Karpas-422 (cell line): ENCODE measurements at regions not wholly inside any gene's neighbourhood (a gene's known extent, or its start where the extent isn't known, plus 50 kb on each side); places are given as distances from the start of the nearest gene placed in this dataset.

ENCODE experiments used
- DNase-seq: peaks from one replicate; pipeline ENCODE4 v3.0.0-alpha.2; 2015
- H2AFZ ChIP-seq: fragments of 200-600 bp; sonication (generic); 2 replicates; pipeline ENCODE4 v1.6.1; 2014; ENCODE audit warnings: antibody characterized with exemption, low read length, mixed read lengths
- H3K27ac ChIP-seq: fragments of 200-600 bp; sonication (generic); 2 replicates; pipeline ENCODE4 v1.5.1; 2014; ENCODE audit warnings: mild to moderate bottlenecking, low read length, moderate library complexity
- H3K27me3 ChIP-seq: fragments of 200-600 bp; sonication (generic); 2 replicates; pipeline ENCODE4 v1.6.1; 2014; ENCODE audit warnings: low read length, mixed read lengths
- H3K36me3 ChIP-seq: fragments of 200-600 bp; sonication (generic); 2 replicates; pipeline ENCODE4 v1.6.1; 2014; ENCODE audit warnings: low read length, mixed read lengths; ENCODE audit not compliant: insufficient read depth
- H3K4me1 ChIP-seq: fragments of 200-600 bp; sonication (generic); 2 replicates; pipeline ENCODE4 v1.6.1; 2014; ENCODE audit warnings: mild to moderate bottlenecking, low read length, mixed read lengths
- H3K4me2 ChIP-seq: fragments of 200-600 bp; sonication (generic); 2 replicates; pipeline ENCODE4 v1.6.1; 2014; ENCODE audit warnings: low read length, low read depth, mild to moderate bottlenecking; ENCODE audit not compliant: poor library complexity, severe bottlenecking
- H3K4me3 ChIP-seq: fragments of 200-600 bp; sonication (generic); 2 replicates; pipeline ENCODE4 v1.5.1; 2014; ENCODE audit warnings: mild to moderate bottlenecking, antibody characterized with exemption, low read length, mixed read lengths
- H3K79me2 ChIP-seq: fragments of 200-600 bp; sonication (generic); 2 replicates; pipeline ENCODE4 v1.6.1; 2014; ENCODE audit warnings: mild to moderate bottlenecking, low read length, mixed read lengths
- H3K9ac ChIP-seq: fragments of 200-600 bp; sonication (generic); 2 replicates; pipeline ENCODE4 v1.6.0; 2014; ENCODE audit warnings: low read length
- H3K9me2 ChIP-seq: fragments of 200-600 bp; sonication (generic), shearing (Covaris generic); replicated peaks from 2 replicates; pipeline ENCODE4 v1.6.0; 2014; ENCODE audit warnings: mild to moderate bottlenecking, low read length, moderate library complexity; ENCODE audit not compliant: insufficient read depth
- H3K9me3 ChIP-seq: fragments of 300-700, 200-600 bp; sonication (generic); 2 replicates; pipeline ENCODE4 v1.6.1; 2014; ENCODE audit warnings: low read length, mixed read lengths
- H4K20me1 ChIP-seq: fragments of 200-600 bp; sonication (generic); 2 replicates; pipeline ENCODE4 v1.6.1; 2014; ENCODE audit warnings: mild to moderate bottlenecking, antibody characterized with exemption, low read length, low read depth; ENCODE audit not compliant: insufficient read depth

DNA sequence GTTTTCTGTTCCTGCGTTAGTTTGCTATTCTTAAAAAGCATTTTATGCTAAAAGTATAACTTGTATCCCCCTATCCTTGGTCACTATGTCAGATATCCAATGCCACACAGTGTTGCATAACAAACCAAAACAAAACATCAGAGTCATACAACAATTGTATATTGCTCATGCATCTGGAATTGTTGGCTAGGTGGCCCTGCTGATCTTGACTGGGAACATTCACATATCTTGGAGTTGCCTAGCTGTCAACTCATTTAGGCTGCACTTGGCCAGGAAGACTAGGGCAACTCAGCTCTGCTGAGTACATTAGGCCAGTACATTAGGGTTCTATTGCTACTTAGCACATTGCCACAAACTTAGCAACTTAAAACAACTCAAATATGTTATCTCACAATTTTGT lies 706.5 kb upstream of the UBE2E2 start:
- no peak overlapping the region for H3K27ac ChIP-seq
- DNase-seq = no peak
- H3K9me2 ChIP-seq = no peaks in the 10 kb centered on the region
- no peaks in the 10 kb centered on the region for H3K4me1 ChIP-seq
- H3K4me3 ChIP-seq = no peak overlapping the region
- peaks cover 6% of the 10 kb centered on the region; the same call in 1 of the 2 replicates for H3K9me3 ChIP-seq
- no peaks in the 10 kb centered on the region for H4K20me1 ChIP-seq
- no peak overlapping the region for H2AFZ ChIP-seq
- H3K79me2 ChIP-seq = no peaks in the 10 kb centered on the region
- H3K4me2 ChIP-seq = no peak overlapping the region
- no peak overlapping the region for H3K9ac ChIP-seq
- H3K27me3 ChIP-seq = no peaks in the 10 kb centered on the region
- H3K36me3 ChIP-seq = no peaks in the 10 kb centered on the region

DNA sequence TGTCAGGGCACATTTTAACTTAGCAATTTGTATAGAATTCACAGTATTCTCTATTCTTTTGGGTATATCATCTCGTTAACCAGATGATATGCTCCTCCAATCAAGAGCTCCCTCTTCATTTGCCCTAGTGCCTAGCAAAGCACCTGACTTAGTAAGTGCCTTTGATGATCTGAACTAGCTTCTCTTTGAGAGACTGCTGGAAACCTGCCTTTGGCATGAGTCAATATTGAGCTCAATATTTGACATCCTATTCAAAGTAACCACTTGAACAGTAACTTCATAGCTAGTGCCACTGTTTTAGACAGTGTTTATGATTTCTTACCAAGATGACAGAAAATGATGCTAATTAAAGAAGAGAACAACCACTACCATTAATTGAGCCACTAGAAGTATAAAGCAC lies 696.3 kb upstream of the UBE2E2 start:
- H3K9ac ChIP-seq = no peak overlapping the region
- H3K4me3 ChIP-seq = no peak overlapping the region
- no peaks in the 10 kb centered on the region for H3K27me3 ChIP-seq
- H4K20me1 ChIP-seq = no peaks in the 10 kb centered on the region
- H3K27ac ChIP-seq = no peak overlapping the region
- H2AFZ ChIP-seq = no peak overlapping the region
- no peak for DNase-seq
- no peak overlapping the region for H3K4me2 ChIP-seq
- peaks cover 27% of the 10 kb centered on the region for H3K9me3 ChIP-seq
- H3K36me3 ChIP-seq = no peaks in the 10 kb centered on the region
- H3K9me2 ChIP-seq = no peaks in the 10 kb centered on the region
- no peaks in the 10 kb centered on the region for H3K79me2 ChIP-seq
- H3K4me1 ChIP-seq = no peaks in the 10 kb centered on the region

DNA sequence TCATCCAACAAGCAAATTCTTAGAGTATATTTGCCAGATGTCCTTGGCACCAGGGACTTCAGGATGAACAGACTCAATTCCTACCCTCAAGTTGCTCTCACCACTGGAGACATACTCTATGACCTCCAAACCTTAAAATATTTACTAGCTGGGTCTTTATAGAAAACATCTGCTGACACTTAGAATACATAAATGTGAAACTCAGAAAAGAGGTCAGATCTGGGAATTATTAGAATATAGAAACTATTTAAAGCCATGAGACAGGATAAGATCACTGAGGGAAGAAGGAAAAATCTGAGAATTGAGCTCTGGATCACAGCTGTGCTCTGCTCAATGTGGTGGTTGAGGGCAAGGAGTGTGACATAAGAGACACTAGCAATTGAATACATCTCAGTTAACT lies 695.4 kb upstream of the UBE2E2 start:
- H3K9me2 ChIP-seq = no peaks in the 10 kb centered on the region
- H2AFZ ChIP-seq = no peak overlapping the region
- H3K9ac ChIP-seq = no peak overlapping the region
- no peaks in the 10 kb centered on the region for H4K20me1 ChIP-seq
- no peaks in the 10 kb centered on the region for H3K79me2 ChIP-seq
- no peak overlapping the region for H3K4me2 ChIP-seq
- H3K4me3 ChIP-seq = no peak overlapping the region
- no peak overlapping the region for H3K27ac ChIP-seq
- no peaks in the 10 kb centered on the region for H3K27me3 ChIP-seq
- H3K36me3 ChIP-seq = no peaks in the 10 kb centered on the region
- DNase-seq = no peak
- no peaks in the 10 kb centered on the region for H3K4me1 ChIP-seq
- peaks cover 29% of the 10 kb centered on the region for H3K9me3 ChIP-seq

DNA sequence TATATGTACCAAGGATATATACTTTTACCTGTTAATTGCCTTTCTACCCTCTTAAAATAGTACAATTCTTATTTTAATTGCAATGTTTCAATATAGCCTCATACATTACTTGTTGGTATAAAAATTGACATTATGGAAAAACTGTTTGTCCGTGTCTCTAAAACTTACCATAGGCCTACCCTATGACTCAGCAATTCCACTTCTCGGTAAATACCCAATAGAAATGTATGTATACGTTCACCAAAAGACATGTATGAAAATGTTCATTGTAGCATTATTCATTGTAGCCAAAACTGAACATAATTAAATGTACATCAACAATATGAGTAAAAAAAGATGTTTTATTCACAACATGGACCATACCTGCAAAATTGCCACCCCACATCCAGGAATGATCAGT lies 679.2 kb upstream of the UBE2E2 start:
- DNase-seq = no peak
- Histone ChIP-seq H2AFZ (no peak overlapping the region), H3K36me3 (no peaks in the 10 kb centered on the region)

DNA sequence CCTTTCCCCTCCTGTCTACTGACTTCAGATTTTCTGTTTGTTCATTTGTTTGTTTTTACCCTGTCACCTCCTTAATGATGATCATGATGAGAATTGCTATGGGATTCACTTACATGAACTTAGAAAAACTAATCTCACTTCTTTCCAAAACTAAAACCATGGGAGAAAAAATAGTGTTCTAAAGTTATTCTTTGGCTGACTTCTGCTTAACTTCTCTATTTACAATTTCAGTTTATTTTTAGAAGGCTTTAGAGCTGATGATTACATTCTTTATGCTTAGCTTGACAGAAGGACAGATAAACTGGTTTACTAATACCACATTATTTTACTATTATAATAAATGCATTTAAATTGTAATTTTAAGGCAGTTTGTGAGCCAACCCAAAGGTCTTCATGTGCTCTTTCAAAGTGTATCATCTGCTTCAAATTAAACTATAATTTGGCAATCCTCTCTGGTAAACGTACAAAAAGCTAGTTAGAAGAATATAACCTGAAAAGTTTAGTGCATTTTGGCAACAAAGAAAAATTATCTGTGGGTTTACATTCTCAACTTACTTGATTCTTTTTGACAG lies 676.8 kb upstream of the UBE2E2 start:
- Histone ChIP-seq H3K9me2 (no peaks in the 10 kb centered on the region), H3K27me3 (no peaks in the 10 kb centered on the region), H2AFZ (no peak overlapping the region), H3K9ac (no peak overlapping the region), H3K4me1 (no peaks in the 10 kb centered on the region), H3K79me2 (no peaks in the 10 kb centered on the region), H3K4me2 (no peak overlapping the region), H4K20me1 (no peaks in the 10 kb centered on the region), H3K27ac (no peak overlapping the region), H3K4me3 (no peak overlapping the region), H3K9me3 (peaks cover 16% of the 10 kb centered on the region), H3K36me3 (no peaks in the 10 kb centered on the region)
- no peak for DNase-seq

More for the DNA sequence above, 679.2 kb upstream of the UBE2E2 start:
- Histone ChIP-seq H4K20me1 (no peaks in the 10 kb centered on the region), H3K4me2 (no peak overlapping the region), H3K9me2 (no peaks in the 10 kb centered on the region), H3K9me3 (peaks cover 11% of the 10 kb centered on the region), H3K79me2 (no peaks in the 10 kb centered on the region), H3K9ac (no peak overlapping the region), H3K27me3 (no peaks in the 10 kb centered on the region), H3K27ac (no peak overlapping the region), H3K4me1 (no peaks in the 10 kb centered on the region), H3K4me3 (no peak overlapping the region)

DNA sequence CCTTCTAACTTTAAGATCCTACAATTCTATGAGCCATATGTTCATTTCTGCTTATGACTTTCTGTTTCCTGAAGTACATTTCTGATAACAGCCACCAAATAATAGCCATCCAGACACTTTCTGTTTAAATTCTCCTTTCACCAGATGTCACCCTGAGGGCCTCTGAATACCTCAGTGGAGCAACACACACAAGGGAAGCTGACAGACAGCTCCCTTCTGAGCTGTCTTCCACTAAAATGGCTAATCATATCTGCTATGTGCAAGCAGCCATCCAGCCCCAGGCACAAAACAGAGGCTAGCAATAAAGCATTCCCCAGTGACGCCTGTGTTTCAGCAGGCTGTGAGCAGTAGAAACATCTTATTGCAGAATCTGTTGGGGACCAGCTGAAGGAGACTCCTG lies 666.6 kb upstream of the UBE2E2 start:
- Histone ChIP-seq H3K9me3 (peaks cover 22% of the 10 kb centered on the region; the same call in 1 of the 2 replicates), H3K36me3 (no peaks in the 10 kb centered on the region), H3K27ac (no peak overlapping the region), H3K4me1 (no peaks in the 10 kb centered on the region), H3K27me3 (no peaks in the 10 kb centered on the region), H3K4me3 (no peak overlapping the region), H3K4me2 (no peak overlapping the region), H4K20me1 (no peaks in the 10 kb centered on the region), H3K9me2 (no peaks in the 10 kb centered on the region), H2AFZ (no peak overlapping the region), H3K9ac (no peak overlapping the region), H3K79me2 (no peaks in the 10 kb centered on the region)
- DNase-seq = no peak

DNA sequence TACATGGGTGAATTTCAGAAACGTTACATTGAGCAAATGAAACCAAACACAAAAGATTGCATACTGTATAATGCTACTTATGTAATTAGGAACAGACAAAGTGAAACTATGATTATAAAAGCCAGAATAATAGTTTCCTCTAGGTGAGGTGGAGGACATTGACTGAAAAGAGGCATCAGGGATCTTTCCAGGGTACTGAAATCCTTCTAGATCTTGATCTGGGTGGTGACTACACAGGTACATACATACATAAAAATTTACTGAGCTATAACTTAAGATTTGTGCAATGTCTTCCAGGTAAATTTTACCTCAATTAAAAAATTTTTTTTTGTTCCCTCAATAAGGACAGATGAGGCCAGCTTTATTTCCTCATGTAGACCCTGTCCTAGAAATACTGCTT lies 665.6 kb upstream of the UBE2E2 start:
- Histone ChIP-seq H3K4me1 (no peaks in the 10 kb centered on the region), H2AFZ (no peak overlapping the region), H3K9ac (no peak overlapping the region), H3K27ac (no peak overlapping the region), H4K20me1 (no peaks in the 10 kb centered on the region), H3K4me2 (no peak overlapping the region), H3K9me2 (no peaks in the 10 kb centered on the region), H3K27me3 (no peaks in the 10 kb centered on the region), H3K79me2 (no peaks in the 10 kb centered on the region), H3K4me3 (no peak overlapping the region), H3K9me3 (peaks cover 25% of the 10 kb centered on the region; the same call in 1 of the 2 replicates), H3K36me3 (no peaks in the 10 kb centered on the region)
- no peak for DNase-seq

DNA sequence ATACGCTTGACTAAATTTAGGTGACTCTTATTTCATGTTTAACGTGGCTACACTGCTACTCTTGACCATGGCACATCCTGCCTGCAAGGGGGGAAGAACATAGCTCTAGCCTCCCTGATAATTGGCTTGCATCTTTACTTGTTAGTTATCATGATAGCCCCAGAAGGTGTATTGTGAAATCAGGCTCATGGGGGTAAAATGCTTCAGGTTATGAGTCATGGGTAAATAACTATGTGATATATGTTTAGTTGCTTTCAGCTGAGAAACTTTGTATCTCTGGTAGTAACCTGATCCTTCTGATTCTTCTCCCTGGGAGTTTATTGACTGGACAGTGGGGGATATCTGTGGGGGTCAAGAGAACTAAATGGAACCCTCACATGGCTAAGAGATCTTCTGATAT lies 660.8 kb upstream of the UBE2E2 start:
- Histone ChIP-seq H3K4me1 (no peaks in the 10 kb centered on the region), H3K27ac (no peak overlapping the region), H3K9ac (no peak overlapping the region)

More for the DNA sequence above, 660.8 kb upstream of the UBE2E2 start:
- Histone ChIP-seq H3K79me2 (no peaks in the 10 kb centered on the region), H3K9me2 (no peaks in the 10 kb centered on the region), H3K4me2 (no peak overlapping the region), H4K20me1 (no peaks in the 10 kb centered on the region), H3K27me3 (no peaks in the 10 kb centered on the region), H3K9me3 (peaks cover 16% of the 10 kb centered on the region), H2AFZ (no peak overlapping the region), H3K36me3 (no peaks in the 10 kb centered on the region), H3K4me3 (no peak overlapping the region)
- DNase-seq = no peak
